HG03558 (cell line): ENCODE measurements at regions not wholly inside any gene's neighbourhood (a gene's known extent, or its start where the extent isn't known, plus 50 kb on each side); places are given as distances from the start of the nearest gene placed in this dataset.

ENCODE experiments used
- ATAC-seq: cut with Tn5 transposase; IDR thresholded peaks from one replicate; pipeline ENCODE4 v1.9.1; 2021; ENCODE audit warnings: moderate number of reproducible peaks; ENCODE audit not compliant: unreplicated experiment; ENCODE audit errors: extremely low read depth

- no peak for ATAC-seq
These were observed 167.9 kb upstream of the MYLIP start for GRCh38 chr6:15960740-15961634.

- no peak for ATAC-seq
These were observed 171.2 kb upstream of the MYLIP start for GRCh38 chr6:15957655-15958169.

GRCh38 chr6:15956205-15957106 is 172.4 kb upstream of the MYLIP start:
- ATAC-seq, result no peak

GRCh38 chr6:15955484-15955883 is 173.4 kb upstream of the MYLIP start:
- no peak for ATAC-seq

- no peak for ATAC-seq
These were observed 175.6 kb upstream of the MYLIP start for GRCh38 chr6:15953152-15953880.

- no peak for ATAC-seq
These were observed 176.4 kb upstream of the MYLIP start for GRCh38 chr6:15952231-15953151.

- ATAC-seq, result no peak
These were observed 177.8 kb upstream of the MYLIP start for GRCh38 chr6:15950962-15951569.

GRCh38 chr6:15949982-15950381 is 178.9 kb upstream of the MYLIP start:
- ATAC-seq, result no peak

- no peak for ATAC-seq
These were observed 179.7 kb upstream of the MYLIP start for GRCh38 chr6:15948930-15949900.

- no peak for ATAC-seq
These were observed 181.0 kb upstream of the MYLIP start for GRCh38 chr6:15947923-15948322.

- ATAC-seq, result no peak
These were observed 181.4 kb upstream of the MYLIP start for GRCh38 chr6:15947436-15947835.

GRCh38 chr6:15946701-15947385 is 182.0 kb upstream of the MYLIP start:
- ATAC-seq, result no peak

GRCh38 chr6:15945593-15946159 is 183.2 kb upstream of the MYLIP start:
- no peak for ATAC-seq

GRCh38 chr6:15943423-15943822 is 185.5 kb upstream of the MYLIP start:
- ATAC-seq, result no peak

- ATAC-seq, result no peak
These were observed 187.7 kb upstream of the MYLIP start for GRCh38 chr6:15941168-15941567.

- no peak for ATAC-seq
These were observed 190.8 kb upstream of the MYLIP start for GRCh38 chr6:15938107-15938506.

- ATAC-seq, result no peak
These were observed 191.3 kb upstream of the MYLIP start for GRCh38 chr6:15937602-15938001.
